Endodermal cell (in vitro differentiated cells): ENCODE measurements at regions not wholly inside any gene's neighbourhood (a gene's known extent, or its start where the extent isn't known, plus 50 kb on each side); places are given as distances from the start of the nearest gene placed in this dataset.

Source experiments
- DNase-seq: peaks from one replicate; pipeline ENCODE4 v3.0.0-alpha.2; 2017
- H3K27ac ChIP-seq: 2 replicates; pipeline ENCODE4 v1.5.1; 2013; ENCODE audit warnings: mild to moderate bottlenecking, low read depth, low read length, moderate library complexity
- H3K27me3 ChIP-seq: 2 replicates; pipeline ENCODE4 v1.6.1; 2013; ENCODE audit warnings: mild to moderate bottlenecking, low read length, moderate library complexity; ENCODE audit not compliant: insufficient read depth, control insufficient read depth, poor library complexity, severe bottlenecking
- H3K36me3 ChIP-seq: 2 replicates; pipeline ENCODE4 v1.7.0; 2013; ENCODE audit warnings: mild to moderate bottlenecking, low read length, moderate library complexity; ENCODE audit not compliant: control insufficient read depth, insufficient read depth
- H3K4me1 ChIP-seq: one replicate; pipeline ENCODE4 v1.7.0; 2013; ENCODE audit warnings: low read length; ENCODE audit not compliant: control insufficient read depth, insufficient read depth
- H3K4me3 ChIP-seq: 2 replicates; pipeline ENCODE4 v1.5.1; 2013; ENCODE audit warnings: mild to moderate bottlenecking, low read length, moderate library complexity
- H3K9ac ChIP-seq: 2 replicates; pipeline ENCODE4 v1.6.1; 2013; ENCODE audit warnings: mild to moderate bottlenecking, low read length, moderate library complexity; ENCODE audit not compliant: poor library complexity, severe bottlenecking; ENCODE audit errors: extremely low read depth
- H3K9me3 ChIP-seq: 2 replicates; pipeline ENCODE4 v1.6.1; 2013; ENCODE audit warnings: mild to moderate bottlenecking, low read length, moderate library complexity; ENCODE audit not compliant: control insufficient read depth
- H3K27ac Mint-ChIP-seq: 2 replicates; pipeline ENCODE4 v1.8.0; 2020; ENCODE audit warnings: mixed read lengths
- H3K27me3 Mint-ChIP-seq: 2 replicates; pipeline ENCODE4 v1.8.0; 2021; ENCODE audit warnings: mild to moderate bottlenecking, mixed read lengths; ENCODE audit not compliant: insufficient read depth
- H3K36me3 Mint-ChIP-seq: 2 replicates; pipeline ENCODE4 v1.8.0; 2020; ENCODE audit warnings: low read depth, mixed read lengths
- H3K4me1 Mint-ChIP-seq: 2 replicates; pipeline ENCODE4 v1.8.0; 2020; ENCODE audit warnings: mixed read lengths
- H3K4me3 Mint-ChIP-seq: 2 replicates; pipeline ENCODE4 v1.8.0; 2020; ENCODE audit warnings: mild to moderate bottlenecking, moderate library complexity, mixed read lengths
- H3K9me3 Mint-ChIP-seq: 2 replicates; pipeline ENCODE4 v1.8.0; 2020; ENCODE audit warnings: mild to moderate bottlenecking, mixed read lengths
- whole genome bisulfite sequencing, 2 experiments: methylation state at CpG; one replicate each; pipeline versions ENCODE4 v1.1.5 to v1.1.7; 2013; ENCODE audit warnings: missing lambda C conversion rate in 2 of 2, mixed read lengths in 1 of 2; ENCODE audit not compliant: insufficient coverage in 1 of 2, insufficient read length in 1 of 2; 5-methylcytosine and 5-hydroxymethylcytosine counted together
- TF ChIP-seq, protein P1 (sequence below): fragments of 200-600 bp; sonication (generic); conservative IDR thresholded peaks from 2 replicates; pipeline ENCODE4 v1.5.0; 2021; ENCODE audit warnings: antibody characterized with exemption, mild to moderate bottlenecking

- 83% methylated on average over 3 of the region's 3 CpGs; no CpG with 5 or more reads in 1 of the 2 experiments for WGBS, 2 experiments
- Histone ChIP-seq H3K9me3 (no peaks in the 10 kb centered on the region), H3K36me3 (no peaks in the 10 kb centered on the region), H3K4me1 (no peaks in the 10 kb centered on the region), H3K27me3 (no peaks in the 10 kb centered on the region), H3K27ac (no peak overlapping the region), H3K4me3 (no peak overlapping the region), H3K9ac (no peak overlapping the region)
- TF ChIP-seq, protein P1, sequence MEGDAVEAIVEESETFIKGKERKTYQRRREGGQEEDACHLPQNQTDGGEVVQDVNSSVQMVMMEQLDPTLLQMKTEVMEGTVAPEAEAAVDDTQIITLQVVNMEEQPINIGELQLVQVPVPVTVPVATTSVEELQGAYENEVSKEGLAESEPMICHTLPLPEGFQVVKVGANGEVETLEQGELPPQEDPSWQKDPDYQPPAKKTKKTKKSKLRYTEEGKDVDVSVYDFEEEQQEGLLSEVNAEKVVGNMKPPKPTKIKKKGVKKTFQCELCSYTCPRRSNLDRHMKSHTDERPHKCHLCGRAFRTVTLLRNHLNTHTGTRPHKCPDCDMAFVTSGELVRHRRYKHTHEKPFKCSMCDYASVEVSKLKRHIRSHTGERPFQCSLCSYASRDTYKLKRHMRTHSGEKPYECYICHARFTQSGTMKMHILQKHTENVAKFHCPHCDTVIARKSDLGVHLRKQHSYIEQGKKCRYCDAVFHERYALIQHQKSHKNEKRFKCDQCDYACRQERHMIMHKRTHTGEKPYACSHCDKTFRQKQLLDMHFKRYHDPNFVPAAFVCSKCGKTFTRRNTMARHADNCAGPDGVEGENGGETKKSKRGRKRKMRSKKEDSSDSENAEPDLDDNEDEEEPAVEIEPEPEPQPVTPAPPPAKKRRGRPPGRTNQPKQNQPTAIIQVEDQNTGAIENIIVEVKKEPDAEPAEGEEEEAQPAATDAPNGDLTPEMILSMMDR = no peak
- Mint-ChIP-seq H3K4me3 (no peak overlapping the region), H3K9me3 (no peaks in the 10 kb centered on the region), H3K4me1 (no peaks in the 10 kb centered on the region), H3K27me3 (no peaks in the 10 kb centered on the region), H3K27ac (no peak overlapping the region), H3K36me3 (no peaks in the 10 kb centered on the region)
- no peak for DNase-seq
Measured at GRCh38 chr1:105830571-105831146, 1225.8 kb upstream of the PRMT6 start.

GRCh38 chr1:105838071-105838470 is 1218.4 kb upstream of the PRMT6 start:
- Histone ChIP-seq H3K9me3 (peaks cover 10% of the 10 kb centered on the region), H3K4me1 (no peaks in the 10 kb centered on the region), H3K27me3 (no peaks in the 10 kb centered on the region), H3K36me3 (no peaks in the 10 kb centered on the region), H3K9ac (no peak overlapping the region), H3K4me3 (no peak overlapping the region), H3K27ac (no peak overlapping the region)
- TF ChIP-seq, protein P1 = no peak
- DNase-seq = no peak
- H3K27me3 Mint-ChIP-seq = no peaks in the 10 kb centered on the region
- H3K4me1 Mint-ChIP-seq = no peaks in the 10 kb centered on the region
- no peak overlapping the region for H3K27ac Mint-ChIP-seq
- H3K9me3 Mint-ChIP-seq = peaks cover 15% of the 10 kb centered on the region
- H3K36me3 Mint-ChIP-seq = no peaks in the 10 kb centered on the region
- H3K4me3 Mint-ChIP-seq = no peak overlapping the region

DNA sequence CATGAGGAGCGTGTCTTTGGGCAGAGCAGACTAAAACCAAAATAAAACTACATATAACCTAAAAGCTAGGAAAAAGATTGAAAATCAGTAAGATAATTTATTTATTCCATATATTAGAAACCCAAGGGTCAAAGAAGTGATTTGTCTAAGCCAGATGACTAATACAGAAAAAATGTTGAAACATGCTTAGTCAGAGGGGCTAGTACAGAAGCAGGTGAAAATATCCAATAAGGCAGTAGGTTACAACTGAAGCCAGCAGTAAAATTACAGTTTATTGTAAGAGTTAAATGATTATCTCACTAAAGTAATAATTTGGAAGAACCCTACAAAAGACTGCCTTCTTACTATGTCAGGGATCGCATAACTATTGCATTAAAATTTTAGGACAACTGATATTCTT is 1190.9 kb upstream of the PRMT6 start:
- Histone ChIP-seq H3K9me3 (no peaks in the 10 kb centered on the region), H3K9ac (no peak overlapping the region), H3K27ac (no peak overlapping the region), H3K27me3 (no peaks in the 10 kb centered on the region), H3K4me3 (no peak overlapping the region), H3K36me3 (no peaks in the 10 kb centered on the region), H3K4me1 (no peaks in the 10 kb centered on the region)
- Mint-ChIP-seq H3K27ac (no peak overlapping the region), H3K9me3 (no peaks in the 10 kb centered on the region), H3K27me3 (no peaks in the 10 kb centered on the region), H3K36me3 (no peaks in the 10 kb centered on the region), H3K4me3 (no peak overlapping the region), H3K4me1 (no peaks in the 10 kb centered on the region)
- TF ChIP-seq, protein P1 = no peak
- no peak for DNase-seq
- 100% methylated on average over 1 of the region's 2 CpGs; no CpG with 5 or more reads in 1 of the 2 experiments for WGBS, 2 experiments
